ENCODE measurements at regions not wholly inside any gene's neighbourhood (a gene's known extent, or its start where the extent isn't known, plus 50 kb on each side); places are given as distances from the start of the nearest gene placed in this dataset.
"Not testable (repeated sequence)": the region's sequence is repeated elsewhere in the genome, so short reads cannot be mapped to it uniquely, and the experiment has no call there.

- DNase-seq (ENCODE audit: low spot score), result no peak
- ATAC-seq (ENCODE audit: low FRiP score), result no peak
- TF ChIP-seq CTCF (IDR thresholded peaks at IDR 0.05), result no peak
These were observed 634.7 kb upstream of the ARRDC3 start for GRCh38 chr5:92017776-92018175.

- ATAC-seq (ENCODE audit: low FRiP score); DNase-seq (ENCODE audit: low spot score): not testable (repeated sequence)
These were observed 628.7 kb upstream of the ARRDC3 start for GRCh38 chr5:92011845-92012244.

- no peak for TF ChIP-seq CTCF (IDR thresholded peaks at IDR 0.05)
- DNase-seq (ENCODE audit: low spot score), result no peak
- no peak for ATAC-seq (ENCODE audit: low FRiP score)
These were observed 620.7 kb upstream of the ARRDC3 start for GRCh38 chr5:92003806-92004205.

GRCh38 chr5:92002721-92003274, 619.7 kb upstream of the ARRDC3 start:
- ATAC-seq (ENCODE audit: low FRiP score) (no peak), DNase-seq (ENCODE audit: low spot score) (no peak)
- TF ChIP-seq CTCF (IDR thresholded peaks at IDR 0.05), result no peak

- no peak for TF ChIP-seq CTCF (IDR thresholded peaks at IDR 0.05)
- DNase-seq (ENCODE audit: low spot score) (no peak), ATAC-seq (ENCODE audit: low FRiP score) (no peak)
These were observed 615.7 kb upstream of the ARRDC3 start for GRCh38 chr5:91998774-91999173.

- no peak for TF ChIP-seq CTCF (IDR thresholded peaks at IDR 0.05)
- ATAC-seq (ENCODE audit: low FRiP score) (no peak), DNase-seq (ENCODE audit: low spot score) (no peak)
These were observed 600.8 kb upstream of the ARRDC3 start for GRCh38 chr5:91983869-91984268.

GRCh38 chr5:91978221-91978882, 595.2 kb upstream of the ARRDC3 start:
- ATAC-seq (ENCODE audit: low FRiP score) (no peak), DNase-seq (ENCODE audit: low spot score) (no peak)
- no peak for TF ChIP-seq CTCF (IDR thresholded peaks at IDR 0.05)
